Head of caudate nucleus (tissue), 42 donors: ENCODE measurements at regions not wholly inside any gene's neighbourhood (a gene's known extent, or its start where the extent isn't known, plus 50 kb on each side); places are given as distances from the start of the nearest gene placed in this dataset.
A peak's percentile ranks its signal among the peaks of the same experiment; 100 is the strongest.

Experiments
- DNase-seq, 42 donors: peaks; one replicate each; pipeline versions ENCODE4 v3.0.0 to v3.0.0-alpha.2; 2020 to 2021; ENCODE audit warnings: mixed read lengths in 7 of 42
- intact Hi-C: fragments of 100-400 bp; cut with DNase I; formaldehyde crosslinking; loops from one replicate; pipeline ENCODE4 v1.15.0; 2022

DNA sequence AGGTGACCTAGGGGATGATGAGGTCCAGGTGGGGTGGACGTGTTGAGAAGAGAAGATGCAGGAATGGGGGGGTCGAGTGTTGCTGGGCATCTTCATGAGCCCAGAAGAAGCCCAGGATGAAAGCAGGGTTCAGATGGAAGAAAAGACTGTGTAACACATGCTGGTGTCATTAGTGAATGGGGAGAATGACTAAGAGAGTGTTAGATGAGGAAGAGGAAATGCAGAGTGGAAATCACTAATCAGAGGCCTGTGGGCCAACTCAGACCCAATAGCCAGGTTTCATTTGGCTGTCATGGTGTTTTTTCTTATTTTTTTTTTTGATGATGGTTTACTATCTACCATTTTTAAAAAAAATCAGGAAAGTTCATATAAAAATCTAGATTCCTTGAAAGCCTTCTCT lies 180.8 kb upstream of the CAMK1G start:
- no peak for DNase-seq
- intact Hi-C loops: no loop called here

- no peak for DNase-seq
- intact Hi-C loops: no loop called here
Observed at GRCh38 chr1:209403921-209404320, 179.6 kb upstream of the CAMK1G start.

DNA sequence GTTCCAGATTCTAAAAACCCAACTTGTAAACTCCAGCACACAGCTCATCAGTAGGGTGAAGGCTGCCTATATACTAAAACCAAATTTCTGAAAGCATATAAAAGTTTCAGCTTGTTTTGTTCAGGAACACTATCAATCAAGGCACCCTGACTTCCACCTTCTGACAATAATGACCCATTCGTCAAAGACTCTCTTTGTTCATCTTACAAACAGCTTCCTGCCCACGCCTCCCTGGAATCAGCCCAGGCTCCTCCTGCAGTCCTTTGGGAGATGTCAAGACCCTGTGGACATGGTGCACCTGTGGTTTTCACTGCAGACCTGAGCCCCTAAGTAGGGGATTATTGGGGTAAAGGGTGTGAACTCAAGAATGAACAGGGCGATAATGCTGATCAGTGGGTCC lies 178.9 kb upstream of the CAMK1G start:
- intact Hi-C loops: no loop called here
- no peak for DNase-seq

- DNase-seq: no peak
- intact Hi-C loops: no loop called here
Observed at GRCh38 chr1:209405183-209405814, 178.2 kb upstream of the CAMK1G start.

DNA sequence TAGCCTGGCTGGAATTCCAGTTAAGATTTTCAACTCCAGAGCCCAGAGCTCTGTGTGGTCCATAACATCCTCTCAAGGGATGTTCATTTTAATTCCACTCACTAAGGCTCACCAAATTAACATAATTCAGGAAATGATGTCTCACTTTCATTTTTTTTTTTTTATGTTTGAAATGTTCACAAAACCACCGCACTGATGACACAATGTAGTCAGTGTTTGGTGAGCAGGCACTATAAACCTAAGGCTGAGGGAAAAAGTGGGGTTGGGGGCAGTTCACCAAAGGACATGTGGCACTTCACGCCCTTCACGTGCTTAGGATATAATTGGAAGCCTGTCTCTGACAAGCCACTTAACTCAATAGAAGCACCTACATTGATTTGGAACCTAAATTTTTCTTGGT lies 177.3 kb upstream of the CAMK1G start:
- DNase-seq: no peak
- intact Hi-C loops: no loop called here

DNA sequence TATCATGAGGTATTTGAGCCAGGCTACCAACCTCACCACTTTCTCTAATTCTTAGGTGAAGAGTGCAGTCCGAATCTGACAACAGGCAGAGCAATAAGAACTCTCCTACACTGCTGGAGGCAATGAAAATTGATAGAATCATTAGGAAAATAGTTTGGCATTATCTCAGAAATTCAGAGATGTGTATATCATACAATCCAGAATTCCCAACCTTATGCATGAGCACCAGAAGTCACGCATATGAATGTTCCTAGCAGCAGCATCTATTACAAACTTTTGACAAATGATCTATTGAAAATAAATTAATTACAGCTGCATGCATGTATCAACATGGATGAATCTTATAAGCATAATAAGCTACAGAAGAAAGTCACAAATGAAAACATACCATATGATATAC lies 176.9 kb upstream of the CAMK1G start:
- intact Hi-C loops: no loop called here
- no peak for DNase-seq

DNA sequence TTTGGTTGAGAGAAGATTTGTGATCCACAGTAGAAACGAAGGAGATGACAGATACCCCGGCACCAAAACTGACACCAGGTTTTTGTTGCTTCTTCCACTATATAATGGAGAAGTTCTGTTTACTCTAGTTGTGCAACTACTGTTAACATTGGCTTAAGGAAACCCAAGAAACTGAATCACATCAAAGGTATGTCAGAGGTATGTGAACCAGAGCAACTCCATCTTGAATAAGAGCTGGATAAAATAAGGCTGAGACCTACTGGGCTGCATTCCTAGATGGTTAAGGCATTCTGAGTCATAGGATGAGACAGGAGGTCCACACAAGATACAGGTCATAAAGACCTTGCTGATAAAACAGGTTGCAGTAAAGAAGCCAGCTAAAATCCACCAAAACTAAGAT lies 173.7 kb upstream of the CAMK1G start:
- intact Hi-C loops: no loop called here
- no peak for DNase-seq

DNA sequence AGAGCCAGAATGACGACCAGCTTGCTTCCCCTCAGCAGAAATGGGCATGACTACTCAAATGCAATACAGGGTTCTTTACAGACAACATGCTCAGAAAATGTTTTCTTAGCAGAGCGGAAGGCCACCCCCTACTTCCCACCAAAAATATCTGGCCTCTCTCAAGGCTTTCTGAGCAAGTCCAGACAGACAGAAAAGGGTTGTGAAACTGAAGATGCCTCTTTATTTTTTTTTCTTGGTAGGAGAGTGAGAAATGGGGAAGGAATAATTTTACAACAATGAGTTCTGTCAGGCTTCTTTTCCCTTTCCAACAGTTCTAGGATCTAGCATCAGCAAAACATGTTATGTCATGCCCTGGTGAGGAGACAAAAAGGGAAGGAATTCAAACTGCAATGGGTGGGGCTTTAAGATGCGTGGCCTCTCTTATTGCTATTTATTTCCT lies 172.0 kb upstream of the CAMK1G start:
- peak in 18 of 42 donors; percentile 4 to 40 (median 18) for DNase-seq
- intact Hi-C loops: no loop called here

GRCh38 chr1:209412036-209412435 lies 171.5 kb upstream of the CAMK1G start:
- DNase-seq: no peak
- intact Hi-C loops: no loop called here

GRCh38 chr1:209412566-209412965 lies 170.9 kb upstream of the CAMK1G start:
- DNase-seq: no peak
- intact Hi-C loops: no loop called here

DNA sequence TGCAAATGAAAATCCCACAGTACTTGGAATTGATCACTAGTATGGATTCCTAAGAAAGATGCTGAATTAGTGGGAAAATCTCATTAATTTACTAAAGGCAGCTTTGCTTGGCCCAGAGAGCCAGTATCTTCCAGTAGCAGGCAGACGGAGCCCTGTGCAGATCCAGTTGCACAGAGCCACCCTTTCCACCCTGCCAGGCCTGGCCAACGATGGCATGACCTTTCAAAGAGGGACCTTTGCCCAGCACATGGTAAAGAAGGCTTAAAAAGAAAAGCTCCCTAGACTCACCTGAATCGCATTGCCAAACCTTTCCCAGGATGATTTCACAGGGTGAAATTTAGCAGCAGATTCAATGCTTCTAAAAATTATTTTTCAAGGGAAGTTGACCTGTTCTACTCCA lies 170.5 kb upstream of the CAMK1G start:
- intact Hi-C loops: no loop called here
- DNase-seq: no peak

GRCh38 chr1:209414803-209415329 lies 168.6 kb upstream of the CAMK1G start:
- intact Hi-C loops: no loop called here
- no peak for DNase-seq

- intact Hi-C loops: no loop called here
Observed at GRCh38 chr1:209416039-209416438, 167.5 kb upstream of the CAMK1G start.

DNA sequence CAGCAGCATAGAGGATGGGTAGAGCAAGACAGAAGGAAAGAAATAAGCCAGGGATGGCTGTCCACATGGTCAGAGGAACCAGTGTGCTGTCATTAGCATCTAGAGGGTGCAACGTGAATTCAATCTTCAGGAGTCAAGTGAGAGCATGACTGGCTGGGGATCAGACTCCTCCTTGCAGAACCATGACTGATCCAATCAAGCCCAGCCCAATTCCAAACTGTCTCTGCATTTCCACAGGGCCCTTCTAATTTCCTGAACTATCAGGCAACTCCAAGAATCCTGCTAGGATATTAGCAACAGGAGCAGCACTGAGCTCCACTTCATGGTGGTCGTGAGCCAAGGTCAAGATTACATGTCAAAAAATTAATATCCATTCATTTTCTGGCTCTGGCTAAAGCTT lies 166.8 kb upstream of the CAMK1G start:
- DNase-seq: no peak
- intact Hi-C loops: no loop called here

More at GRCh38 chr1:209416039-209416438, 167.5 kb upstream of the CAMK1G start:
- no peak for DNase-seq

DNA sequence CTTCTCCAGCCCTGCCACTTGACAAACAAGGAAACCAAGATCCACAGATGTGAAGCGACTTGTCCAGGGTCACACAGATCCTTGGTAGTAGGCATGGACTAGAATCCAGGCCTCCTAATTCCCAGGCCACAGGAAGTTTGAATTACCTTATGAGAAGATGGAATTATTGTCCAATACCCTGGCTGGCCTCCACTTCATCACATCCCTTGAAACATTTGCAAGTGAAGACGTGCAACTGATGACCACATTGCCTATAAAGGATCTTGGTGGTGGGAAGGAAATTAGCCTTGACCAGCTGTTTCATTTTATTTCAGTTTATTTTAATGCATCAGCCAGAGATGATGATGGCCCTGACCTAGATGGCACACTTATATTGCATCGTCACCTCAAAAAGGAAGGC lies 165.8 kb upstream of the CAMK1G start:
- DNase-seq: peak in 1 of 42 donors; percentile 16
- intact Hi-C loops: no loop called here

- intact Hi-C loops: no loop called here
- no peak for DNase-seq
Observed at GRCh38 chr1:209420276-209420675, 163.2 kb upstream of the CAMK1G start.

DNA sequence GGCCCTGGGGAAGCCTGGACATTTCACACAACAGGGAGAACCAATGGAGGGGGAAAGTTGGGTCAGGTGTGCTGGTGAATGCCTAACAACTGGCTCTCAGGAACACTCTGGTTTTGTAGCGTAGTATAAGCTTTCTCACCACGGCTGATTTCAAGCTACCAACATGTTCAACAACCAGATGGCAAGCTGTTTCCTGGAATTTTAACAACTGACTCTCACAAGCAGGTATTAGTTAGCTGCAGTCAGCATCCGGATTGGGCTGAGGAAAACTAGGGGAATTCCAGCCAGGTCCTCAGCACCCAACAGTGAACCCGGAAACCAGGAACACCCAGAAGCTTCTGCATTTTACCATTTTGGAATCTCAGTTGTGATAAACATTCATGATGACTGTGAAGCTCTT lies 162.3 kb upstream of the CAMK1G start:
- intact Hi-C loops: no loop called here
- DNase-seq: no peak

DNA sequence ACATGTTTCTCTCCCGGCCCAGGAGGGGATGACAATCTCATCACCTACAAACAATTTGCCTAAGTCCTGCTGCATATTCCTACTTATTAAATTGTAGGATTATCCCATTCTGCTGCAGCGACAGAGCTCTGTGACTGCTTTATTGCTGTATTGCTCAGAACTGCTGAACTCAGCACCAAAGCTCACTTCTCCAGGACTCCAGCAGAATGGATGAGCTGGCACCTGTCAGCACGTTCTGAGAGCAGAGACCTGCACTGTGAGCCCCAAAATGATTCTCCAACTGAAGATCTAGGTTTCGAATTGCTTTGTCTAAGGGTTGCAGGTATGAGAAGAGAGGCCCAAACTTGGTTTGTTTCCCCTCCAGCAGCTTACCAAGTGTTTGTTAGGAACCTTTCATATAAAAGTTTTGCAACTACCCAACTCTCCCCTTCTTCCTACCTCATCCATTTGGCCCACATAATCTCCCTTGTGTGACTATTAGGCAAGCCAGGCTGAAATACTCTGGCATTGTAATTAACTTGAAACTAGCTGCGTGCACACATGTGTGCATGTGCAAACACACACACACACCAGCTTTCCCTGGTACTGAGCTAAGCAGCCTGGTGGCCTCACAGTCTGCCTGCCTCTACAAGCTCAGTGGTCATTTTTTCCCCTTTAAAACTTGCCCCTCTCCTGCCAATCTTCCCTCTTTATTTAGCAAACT lies 161.4 kb upstream of the CAMK1G start:
- intact Hi-C loops: no loop called here
- DNase-seq: no peak

DNA sequence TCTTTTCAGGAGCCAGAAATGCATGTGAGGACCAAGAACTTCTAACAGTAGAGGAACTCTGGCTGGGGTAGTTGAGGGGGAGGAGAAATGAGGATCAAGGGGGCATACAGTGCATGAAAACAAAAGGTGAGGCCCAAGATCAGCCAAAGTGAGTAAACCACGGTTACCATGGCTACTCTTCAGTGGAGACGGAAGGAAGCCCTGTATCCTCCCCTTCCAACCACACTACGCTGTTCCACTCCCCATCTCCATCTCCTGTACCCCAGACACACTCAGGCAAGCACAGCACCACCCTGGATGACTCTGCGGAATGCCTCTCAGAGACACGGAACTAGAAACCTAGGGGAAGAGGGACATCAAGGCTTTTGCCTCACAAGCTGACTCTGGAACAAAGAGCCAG lies 157.6 kb upstream of the CAMK1G start:
- intact Hi-C loops: no loop called here
- DNase-seq: no peak

DNA sequence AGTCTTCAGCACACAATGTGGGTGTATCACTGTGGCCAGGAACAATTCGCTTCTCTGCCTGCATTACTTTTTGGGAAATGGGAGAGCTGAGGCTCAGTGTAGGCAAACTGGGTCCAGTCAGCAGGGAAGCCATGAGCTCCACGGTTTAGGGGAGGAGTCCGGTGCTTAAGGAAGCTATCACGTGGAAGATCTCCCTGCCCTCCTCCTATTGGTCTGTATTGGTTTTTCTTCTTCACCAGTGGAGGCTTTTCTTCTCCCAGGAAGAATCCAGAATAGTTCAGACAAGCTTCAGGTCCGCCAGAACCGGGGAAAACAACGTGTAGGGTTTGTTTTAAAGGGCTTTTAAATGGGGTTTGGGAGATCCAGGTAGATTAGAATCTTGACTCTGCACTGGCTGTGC lies 156.2 kb upstream of the CAMK1G start:
- intact Hi-C loops: no loop called here
- no peak for DNase-seq

DNA sequence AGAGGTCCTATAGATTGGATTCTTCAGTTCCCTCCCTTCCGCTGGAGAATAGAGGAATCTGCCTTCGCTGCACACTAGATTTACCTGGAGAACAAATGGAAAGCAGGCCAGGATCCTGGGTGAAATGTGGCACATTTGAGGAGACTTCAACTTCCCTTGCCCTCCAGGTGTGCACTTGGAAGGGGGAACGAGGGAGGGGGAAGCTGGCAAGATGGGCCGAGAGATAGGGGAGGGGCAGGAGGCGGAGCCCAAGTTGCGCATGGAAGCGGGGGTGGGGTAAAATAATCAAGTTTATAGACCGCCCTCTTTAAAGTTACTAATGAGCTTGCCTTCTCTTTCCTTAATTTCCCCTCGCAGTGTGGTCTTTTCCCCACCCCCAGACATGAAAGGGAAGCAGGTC lies 155.7 kb upstream of the CAMK1G start:
- DNase-seq: no peak
- intact Hi-C loops: no loop called here
